Left renal cortex interstitium (tissue), 4 donors: ENCODE measurements at regions not wholly inside any gene's neighbourhood (a gene's known extent, or its start where the extent isn't known, plus 50 kb on each side); places are given as distances from the start of the nearest gene placed in this dataset.
"Not testable (repeated sequence)": the region's sequence is repeated elsewhere in the genome, so short reads cannot be mapped to it uniquely, and the experiment has no call there.

Source experiments
- DNase-seq, 4 donors: peaks; one replicate each; pipeline ENCODE4 v3.0.0-alpha.2; 2013; ENCODE audit warnings: low read depth in 4 of 4, low spot score in 2 of 4, missing footprints in 1 of 4

DNA sequence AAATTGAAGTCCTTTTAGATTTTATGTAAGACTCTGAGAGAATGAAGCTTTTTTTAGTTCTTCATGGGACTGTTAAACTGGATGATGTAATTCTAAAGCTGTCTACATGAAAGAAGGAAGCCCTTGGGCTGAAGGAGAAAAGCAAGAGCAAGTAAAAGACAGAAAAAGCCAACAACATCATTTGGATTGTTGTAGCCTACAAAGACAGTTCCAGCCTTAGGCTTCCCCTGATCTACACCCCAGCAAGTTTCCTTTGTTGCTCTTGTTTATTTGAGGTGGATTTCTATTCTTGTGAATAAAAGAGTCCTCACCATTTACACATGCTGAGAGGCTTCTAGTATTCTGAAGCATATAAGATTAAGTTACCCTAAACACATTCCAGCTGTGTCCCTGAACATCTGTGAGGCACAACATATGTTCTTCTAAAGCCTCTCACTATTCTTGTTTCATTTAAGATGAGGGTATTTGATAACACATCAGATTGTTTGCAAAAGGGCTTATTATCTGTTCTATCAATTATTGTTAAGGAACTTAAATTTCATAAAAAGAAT lies 377.8 kb downstream of the LNPK start:
- peak in 2 of 4 donors; percentile 22 to 31 for DNase-seq

- DNase-seq: no peak
Measured at GRCh38 chr2:175621821-175622220, 380.2 kb downstream of the LNPK start.

DNA sequence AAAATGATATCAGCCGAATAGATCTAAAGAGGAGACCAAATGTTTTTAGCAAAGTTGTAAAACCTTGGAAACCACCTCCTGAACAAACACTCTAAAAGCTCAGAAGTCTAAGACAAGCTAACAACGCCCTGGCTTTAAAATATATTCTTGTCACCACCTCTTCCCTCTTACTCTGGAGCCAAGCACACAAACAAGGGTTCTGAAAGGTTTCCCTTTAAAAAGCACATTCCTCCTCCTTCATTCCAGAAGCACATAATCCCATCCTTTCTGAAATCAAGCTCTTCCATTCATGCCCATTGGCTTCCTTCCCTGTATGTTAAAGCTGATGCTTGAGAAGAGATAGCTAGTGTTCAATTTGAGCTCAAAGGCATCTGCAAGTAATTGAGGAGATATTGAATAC lies 382.0 kb downstream of the LNPK start:
- no peak for DNase-seq

- DNase-seq: no peak
Measured at GRCh38 chr2:175619179-175620045, 382.7 kb downstream of the LNPK start.

DNA sequence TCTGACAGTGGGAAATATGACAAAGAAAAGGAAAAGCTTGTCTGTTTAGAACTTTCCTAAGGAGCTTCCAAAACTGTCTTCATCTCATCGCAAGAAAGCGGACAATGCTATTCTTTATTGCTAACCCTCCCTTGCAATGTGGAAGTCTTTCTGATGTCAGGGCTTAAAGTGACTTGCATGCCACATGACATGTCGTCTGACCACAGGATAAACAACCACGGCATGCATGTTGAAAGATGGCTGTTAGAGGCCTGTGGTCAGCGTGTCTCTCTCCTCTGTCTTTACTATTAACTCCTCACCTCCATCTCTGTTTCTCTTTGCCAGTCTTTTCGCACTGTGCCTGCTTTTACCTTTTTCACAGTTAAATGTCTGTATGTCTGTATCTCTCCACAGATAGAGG lies 389.8 kb downstream of the LNPK start:
- no peak for DNase-seq

DNA sequence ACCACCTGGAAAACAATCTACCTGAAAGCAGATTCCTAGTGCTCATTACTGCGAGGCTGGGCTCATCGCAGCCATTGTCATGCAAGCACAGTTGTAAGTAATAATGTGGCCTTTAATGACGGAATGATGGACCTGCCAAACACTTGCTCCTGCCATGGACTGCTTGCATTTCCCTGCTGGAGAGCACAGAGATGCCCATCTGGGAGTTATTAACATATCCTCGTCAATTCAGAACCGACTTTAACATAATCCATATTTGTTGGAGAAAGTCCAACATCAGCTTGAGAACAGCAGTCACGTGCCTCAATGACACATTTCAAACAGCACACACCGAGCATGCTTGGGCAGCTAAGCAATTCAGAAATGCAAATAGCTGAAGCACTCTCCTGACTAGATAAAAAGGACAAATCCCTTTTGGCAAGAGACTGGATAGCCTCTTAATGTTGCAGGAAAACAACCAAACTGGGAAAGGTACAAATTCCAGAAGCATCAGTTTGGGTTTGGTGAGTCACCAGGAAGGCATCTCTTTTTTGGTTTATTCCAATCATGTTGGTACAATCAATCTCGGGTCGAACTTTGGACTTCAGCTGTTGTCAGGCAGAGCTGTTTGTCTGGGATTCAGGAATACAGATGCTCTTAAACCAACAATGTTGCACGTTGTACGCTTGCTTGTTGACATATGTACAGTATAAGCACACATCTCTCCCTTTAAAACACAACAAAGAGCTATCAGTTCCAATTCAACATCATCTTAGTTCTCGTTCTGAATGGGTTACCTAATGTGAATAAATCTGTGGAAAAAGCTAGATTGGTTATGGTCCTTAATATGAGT lies 395.8 kb downstream of the LNPK start:
- no peak for DNase-seq

GRCh38 chr2:175605640-175606009 lies 396.4 kb downstream of the LNPK start:
- no peak for DNase-seq

GRCh38 chr2:175601969-175602368 lies 400.1 kb downstream of the LNPK start:
- no peak for DNase-seq

DNA sequence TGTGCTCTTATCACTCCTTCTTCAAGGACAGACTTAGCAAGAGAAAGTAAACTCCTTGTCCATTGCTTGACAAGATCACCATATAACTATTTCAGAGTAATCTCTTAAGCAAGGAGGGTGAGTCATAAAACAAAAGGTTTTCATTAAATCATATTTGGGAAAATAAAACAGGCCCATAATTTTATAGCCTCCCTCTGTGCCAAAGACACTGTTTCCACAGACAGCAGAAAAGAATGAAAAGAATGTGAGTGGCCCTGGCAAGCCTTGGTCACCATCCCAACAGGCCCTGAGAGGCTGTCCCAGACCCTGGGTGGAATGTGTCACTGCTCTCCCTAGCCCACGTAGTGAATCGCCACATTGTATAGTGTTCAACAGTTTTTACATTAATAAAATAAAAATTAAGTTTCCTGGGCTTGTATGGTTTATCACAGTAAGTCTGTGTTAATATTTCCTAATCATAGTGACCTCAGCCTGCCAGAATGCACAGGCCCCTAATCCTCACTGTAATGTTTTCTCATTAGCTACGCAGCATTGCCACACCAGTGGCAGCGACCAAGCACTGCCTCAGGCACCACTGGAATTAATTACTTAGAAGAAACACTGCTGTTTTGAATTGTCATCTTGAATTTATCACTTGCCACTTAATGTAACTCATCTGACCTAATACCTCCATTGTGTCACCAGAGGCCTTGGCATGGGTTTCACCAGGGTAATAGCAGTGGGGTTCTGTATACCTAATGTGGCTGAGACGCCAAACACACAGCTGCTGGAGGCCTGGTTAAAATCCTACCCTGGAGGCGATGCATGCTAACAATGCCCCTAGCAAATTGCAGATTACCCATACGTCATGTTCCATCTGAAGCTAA lies 401.9 kb downstream of the LNPK start:
- no peak for DNase-seq

DNA sequence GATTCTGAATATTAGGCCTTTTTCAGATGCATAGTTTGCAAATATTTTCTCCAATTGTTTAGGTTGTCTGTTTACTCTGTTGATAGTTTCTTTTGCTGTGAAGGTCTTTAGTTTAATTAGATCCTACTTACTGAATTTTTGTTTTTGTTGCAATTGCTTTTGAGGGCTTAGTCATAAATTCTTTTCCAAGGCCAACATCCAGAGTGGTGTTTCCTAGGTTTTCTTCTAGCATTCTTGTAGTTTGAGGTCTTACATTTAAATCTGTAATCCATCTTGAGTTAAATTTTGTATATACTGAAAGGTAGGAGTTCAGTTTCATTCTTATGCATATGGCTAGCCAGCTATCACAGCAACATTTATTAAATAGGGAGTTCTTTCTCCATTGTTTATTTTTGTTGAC lies 404.8 kb downstream of the LNPK start:
- DNase-seq: no peak

DNA sequence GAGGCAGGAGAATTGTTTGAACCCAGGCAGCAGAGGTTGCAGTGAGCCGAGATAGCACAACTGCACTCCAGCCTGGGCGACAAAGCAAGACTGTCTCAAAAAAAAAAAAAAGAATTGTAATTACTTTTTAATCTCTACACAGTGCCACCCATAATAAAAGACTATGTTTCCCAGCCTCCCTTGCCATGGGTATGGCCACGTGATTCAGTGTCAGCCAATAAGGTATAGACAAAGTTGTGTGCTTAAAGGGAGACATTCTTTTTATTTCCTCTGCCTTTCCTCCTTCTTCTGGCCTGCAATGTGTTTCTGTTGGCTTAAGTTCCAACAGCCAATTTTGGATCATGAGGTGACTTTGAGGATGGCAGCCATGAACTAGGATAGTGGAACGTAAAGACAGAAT lies 406.9 kb downstream of the LNPK start:
- DNase-seq: no peak

GRCh38 chr2:175593686-175594525 lies 408.2 kb downstream of the LNPK start:
- not testable (repeated sequence) for DNase-seq

DNA sequence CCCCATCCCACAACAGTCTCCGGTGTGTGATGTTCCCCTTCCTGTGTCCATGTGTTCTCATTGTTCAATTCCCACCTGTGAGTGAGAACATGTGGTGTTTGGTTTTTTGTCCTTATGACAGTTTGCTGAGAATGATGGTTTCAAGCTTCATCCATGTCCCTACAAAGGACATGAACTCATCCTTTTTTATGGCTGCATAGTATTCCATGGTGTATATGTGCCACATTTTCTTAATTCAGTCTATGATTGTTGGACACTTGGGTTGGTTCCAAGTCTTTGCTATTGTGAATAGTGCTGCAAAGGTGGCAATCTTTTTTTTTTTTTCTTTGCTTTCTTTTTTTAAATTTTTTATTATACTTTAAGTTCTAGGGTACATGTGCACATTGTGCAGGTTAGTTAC lies 406.7 kb upstream of the ATP5MC3 start:
- DNase-seq: not testable (repeated sequence)

DNA sequence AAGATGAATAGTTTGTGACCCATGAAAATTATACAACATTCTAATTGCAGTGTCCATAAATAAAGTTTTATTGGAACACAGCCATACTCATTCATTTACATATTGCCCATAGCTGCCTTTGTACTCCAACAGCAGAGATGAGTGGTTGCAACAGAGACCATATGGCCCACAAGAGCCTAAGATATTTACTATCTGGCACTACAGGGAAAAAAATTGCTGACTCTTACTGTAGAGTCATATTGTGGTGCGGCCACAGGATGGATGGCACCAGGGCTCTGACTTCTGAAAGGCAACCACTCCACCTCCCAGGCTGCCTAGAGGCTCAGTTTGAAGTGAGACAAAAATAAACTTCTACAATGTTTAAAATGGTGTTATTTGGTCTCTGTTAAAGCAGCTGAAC lies 404.0 kb upstream of the ATP5MC3 start:
- DNase-seq: no peak

DNA sequence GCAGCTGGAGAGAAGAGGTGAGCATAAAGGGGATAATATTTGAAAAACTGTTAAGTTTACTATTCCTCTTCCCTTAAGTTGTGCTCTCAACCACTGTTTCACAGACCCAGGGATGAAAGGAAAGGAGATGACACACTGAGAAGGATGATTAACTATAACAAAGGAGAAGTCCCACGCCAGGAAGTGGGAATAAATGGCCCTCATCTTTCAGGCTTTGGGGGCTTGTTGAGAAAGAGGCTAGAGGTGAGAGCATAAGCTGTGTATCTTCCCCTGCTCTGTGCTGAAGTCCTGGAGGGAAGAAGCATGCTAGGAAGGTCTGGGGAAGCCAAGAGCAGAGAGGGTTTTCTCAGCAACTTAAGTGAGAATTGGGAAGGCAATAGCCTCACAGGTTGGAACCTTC lies 399.1 kb upstream of the ATP5MC3 start:
- no peak for DNase-seq

DNA sequence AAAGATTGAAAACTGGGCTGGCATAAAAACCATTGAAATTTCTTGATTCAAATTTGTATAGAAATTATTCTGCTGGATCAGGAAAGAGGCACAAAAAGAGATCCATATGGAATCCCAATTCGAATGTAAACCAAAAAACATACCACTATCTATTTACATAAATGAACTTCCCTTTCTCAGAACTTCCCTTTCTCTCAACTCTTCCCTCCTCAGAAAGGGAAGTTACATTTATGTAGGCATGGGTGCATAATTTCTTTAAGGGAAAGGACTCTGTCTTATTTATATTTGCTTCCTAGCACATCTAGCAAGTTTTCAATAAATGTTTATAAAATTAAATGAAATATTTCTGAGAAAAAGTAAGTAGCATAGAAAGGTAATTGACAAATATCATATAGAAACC lies 398.1 kb upstream of the ATP5MC3 start:
- DNase-seq: no peak

DNA sequence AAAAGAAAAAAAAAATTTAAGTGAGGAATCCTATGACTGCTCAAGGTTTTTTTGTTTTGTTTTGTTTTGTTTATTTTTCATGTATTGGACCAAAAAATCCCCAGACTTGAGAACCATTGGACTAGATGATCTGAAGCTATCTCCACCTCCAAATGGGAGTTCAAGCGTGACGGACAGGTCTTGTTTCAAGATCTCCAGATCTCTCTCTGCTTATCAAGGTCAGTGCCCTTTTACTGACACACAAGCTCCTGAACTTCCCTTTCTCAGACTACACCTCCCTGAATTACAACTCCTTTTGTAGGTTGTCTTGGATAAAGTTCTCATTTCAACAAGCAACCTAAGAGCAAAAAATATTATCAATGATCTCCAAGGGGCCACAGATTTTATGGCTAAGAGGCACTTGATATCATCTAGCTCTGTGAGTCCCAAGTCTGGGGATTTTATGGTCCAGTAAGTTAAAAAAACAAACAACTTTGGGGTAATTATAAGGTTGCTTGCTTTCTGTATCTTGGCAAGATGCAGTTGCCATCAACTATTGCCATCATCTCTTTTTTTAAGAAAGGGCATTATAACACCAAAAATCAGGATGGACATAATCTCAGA lies 396.0 kb upstream of the ATP5MC3 start:
- DNase-seq: no peak

DNA sequence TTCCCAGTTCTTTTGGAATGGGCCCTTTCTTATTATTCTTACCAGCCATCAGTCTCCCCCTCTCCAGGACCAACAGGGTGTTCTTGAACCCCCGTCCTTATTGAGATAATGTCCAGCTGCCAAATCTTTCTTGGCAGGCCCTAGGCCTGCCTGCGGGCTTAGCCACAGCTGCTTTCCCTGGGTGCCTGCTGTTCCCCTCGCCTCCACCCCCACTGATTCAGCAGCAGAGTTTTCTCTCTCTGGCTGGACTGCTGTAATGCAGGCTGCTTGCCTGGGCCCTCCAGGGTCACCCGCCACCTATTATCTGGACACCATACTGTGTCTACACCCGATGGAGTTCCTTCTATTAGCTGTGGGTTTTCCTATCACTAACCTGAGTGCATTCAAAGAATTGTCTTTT lies 395.4 kb upstream of the ATP5MC3 start:
- no peak for DNase-seq

- DNase-seq: no peak
Measured at GRCh38 chr2:175576270-175576669, 394.8 kb upstream of the ATP5MC3 start.
